ENCODE measurements at regions not wholly inside any gene's neighbourhood (a gene's known extent, or its start where the extent isn't known, plus 50 kb on each side); places are given as distances from the start of the nearest gene placed in this dataset.

GRCh38 chr17:71033336-71033735 lies 864.0 kb downstream of the KCNJ2 start:
- Histone ChIP-seq H3K79me2 (ENCODE audit: insufficient read depth, low read length) (no peaks in the 10 kb centered on the region), H3K9me3 (ENCODE audit: insufficient read depth, low read depth, low read length) (no peaks in the 10 kb centered on the region), H2AFZ (ENCODE audit: low read length) (no peak overlapping the region), H3K27me3 (ENCODE audit: insufficient read depth, low read length, poor library complexity, severe bottlenecking) (no peaks in the 10 kb centered on the region), H3K36me3 (ENCODE audit: insufficient read depth, low read length) (no peaks in the 10 kb centered on the region), H3K4me2 (ENCODE audit: low read depth, low read length, poor library complexity, severe bottlenecking) (no peak overlapping the region), H4K20me1 (ENCODE audit: insufficient read depth, low read length, poor library complexity, severe bottlenecking) (no peaks in the 10 kb centered on the region), H3K9me2 (replicated peaks; ENCODE audit: low read depth, low read length) (no peaks in the 10 kb centered on the region), H3K4me3 (ENCODE audit: low read length, poor library complexity, severe bottlenecking) (no peak overlapping the region), H3K4me1 (ENCODE audit: insufficient read depth, low read length, poor library complexity, severe bottlenecking) (no peaks in the 10 kb centered on the region), H3F3A (ENCODE audit: low read depth) (no peaks in the 10 kb centered on the region), H3K9ac (ENCODE audit: low read depth, low read length, poor library complexity, severe bottlenecking) (no peak overlapping the region)
- no peak for TF ChIP-seq EZH2phosphoT487 (IDR thresholded peaks at IDR 0.05; ENCODE audit: borderline replicate concordance)
- no peak for TF ChIP-seq CTCF (conservative IDR thresholded peaks at IDR 0.05; ENCODE audit: low read length)

DNA sequence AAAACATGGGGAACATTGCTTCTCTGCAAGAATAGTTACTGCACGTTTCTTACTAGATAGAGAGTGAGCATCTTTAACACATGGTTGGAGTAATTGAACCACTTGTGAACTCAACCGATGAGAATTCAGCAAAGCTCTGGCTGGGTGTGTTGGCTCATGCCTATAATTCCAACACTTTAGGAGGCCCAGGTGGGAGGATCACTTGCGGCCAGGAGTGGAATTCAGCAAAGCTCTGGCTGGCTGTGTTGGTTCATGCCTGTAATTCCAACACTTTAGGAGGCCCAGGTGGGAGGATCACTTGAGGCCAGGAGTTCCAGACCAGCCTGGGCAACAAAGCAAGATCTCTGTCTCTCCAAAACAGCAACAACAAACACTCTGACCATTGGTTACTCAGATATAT lies 865.9 kb downstream of the KCNJ2 start:
- TF ChIP-seq CTCF (conservative IDR thresholded peaks at IDR 0.05; ENCODE audit: low read length): no peak
- TF ChIP-seq EZH2phosphoT487 (IDR thresholded peaks at IDR 0.05; ENCODE audit: borderline replicate concordance): no peak
- Histone ChIP-seq H3K9ac (ENCODE audit: low read depth, low read length, poor library complexity, severe bottlenecking) (no peak overlapping the region), H2AFZ (ENCODE audit: low read length) (no peak overlapping the region), H3K36me3 (ENCODE audit: insufficient read depth, low read length) (no peaks in the 10 kb centered on the region), H4K20me1 (ENCODE audit: insufficient read depth, low read length, poor library complexity, severe bottlenecking) (no peaks in the 10 kb centered on the region), H3K79me2 (ENCODE audit: insufficient read depth, low read length) (no peaks in the 10 kb centered on the region), H3K4me1 (ENCODE audit: insufficient read depth, low read length, poor library complexity, severe bottlenecking) (no peaks in the 10 kb centered on the region), H3K27me3 (ENCODE audit: insufficient read depth, low read length, poor library complexity, severe bottlenecking) (no peaks in the 10 kb centered on the region), H3K4me3 (ENCODE audit: low read length, poor library complexity, severe bottlenecking) (no peak overlapping the region), H3F3A (ENCODE audit: low read depth) (no peaks in the 10 kb centered on the region), H3K9me3 (ENCODE audit: insufficient read depth, low read depth, low read length) (no peaks in the 10 kb centered on the region; the same call in 1 of the 2 replicates), H3K4me2 (ENCODE audit: low read depth, low read length, poor library complexity, severe bottlenecking) (no peak overlapping the region), H3K9me2 (replicated peaks; ENCODE audit: low read depth, low read length) (no peaks in the 10 kb centered on the region)

- Histone ChIP-seq H3K9ac (ENCODE audit: low read depth, low read length, poor library complexity, severe bottlenecking) (no peak overlapping the region), H3K4me1 (ENCODE audit: insufficient read depth, low read length, poor library complexity, severe bottlenecking) (no peaks in the 10 kb centered on the region), H3K4me3 (ENCODE audit: low read length, poor library complexity, severe bottlenecking) (no peak overlapping the region), H3K36me3 (ENCODE audit: insufficient read depth, low read length) (no peaks in the 10 kb centered on the region), H2AFZ (ENCODE audit: low read length) (no peak overlapping the region), H3K27me3 (ENCODE audit: insufficient read depth, low read length, poor library complexity, severe bottlenecking) (no peaks in the 10 kb centered on the region), H3K9me3 (ENCODE audit: insufficient read depth, low read depth, low read length) (no peaks in the 10 kb centered on the region; the same call in 1 of the 2 replicates), H3K9me2 (replicated peaks; ENCODE audit: low read depth, low read length) (no peaks in the 10 kb centered on the region), H3K79me2 (ENCODE audit: insufficient read depth, low read length) (no peaks in the 10 kb centered on the region), H3K4me2 (ENCODE audit: low read depth, low read length, poor library complexity, severe bottlenecking) (no peak overlapping the region), H3F3A (ENCODE audit: low read depth) (no peaks in the 10 kb centered on the region), H4K20me1 (ENCODE audit: insufficient read depth, low read length, poor library complexity, severe bottlenecking) (no peaks in the 10 kb centered on the region)
- no peak for TF ChIP-seq CTCF (conservative IDR thresholded peaks at IDR 0.05; ENCODE audit: low read length)
- no peak for TF ChIP-seq EZH2phosphoT487 (IDR thresholded peaks at IDR 0.05; ENCODE audit: borderline replicate concordance)
These were observed 868.1 kb downstream of the KCNJ2 start for GRCh38 chr17:71037386-71037785.

Measured in Loucy (cell line).